ENCODE measurements at regions not wholly inside any gene's neighbourhood (a gene's known extent, or its start where the extent isn't known, plus 50 kb on each side); places are given as distances from the start of the nearest gene placed in this dataset.
"Not testable (repeated sequence)": the region's sequence is repeated elsewhere in the genome, so short reads cannot be mapped to it uniquely, and the experiment has no call there.

DNA sequence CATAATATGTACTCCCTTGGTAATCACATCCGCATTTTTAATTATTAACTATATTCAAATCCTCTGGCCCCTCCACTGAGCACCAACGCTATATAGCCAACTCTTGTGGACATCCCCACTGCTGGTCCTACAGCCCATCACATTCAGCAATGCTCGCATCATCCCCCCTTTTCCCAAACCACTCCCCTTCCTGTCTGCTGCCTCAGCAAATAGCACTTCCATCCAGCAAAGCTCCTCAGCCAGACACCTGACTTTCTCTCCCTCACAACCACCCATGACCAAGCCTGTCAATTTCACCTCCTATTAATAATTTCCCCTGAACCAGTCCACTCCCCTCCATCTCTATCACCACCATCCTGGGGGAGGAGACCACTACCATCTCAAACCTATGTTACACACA, 65.5 kb upstream of the KIF2A start:
- not testable (repeated sequence) for DNase-seq

DNA sequence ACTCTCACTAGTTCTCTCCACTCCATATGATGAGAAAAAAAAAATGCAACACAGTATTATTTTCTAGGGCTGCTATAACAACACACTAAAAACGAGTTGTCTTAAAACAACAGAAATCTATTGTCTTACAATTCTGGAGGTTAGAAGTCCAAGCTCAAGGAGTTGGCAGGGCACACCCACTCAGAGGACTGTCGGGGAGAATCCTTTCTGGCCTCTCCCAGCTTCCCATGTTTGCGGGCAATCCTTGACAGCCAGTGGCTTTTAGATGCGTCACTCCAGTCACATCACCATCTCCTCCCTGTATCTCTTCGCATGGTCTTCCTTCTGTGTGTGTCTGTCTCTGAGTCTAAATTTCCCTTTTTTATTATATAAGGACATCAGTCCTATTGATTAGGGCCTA, 64.0 kb upstream of the KIF2A start:
- DNase-seq: not testable (repeated sequence)

DNA sequence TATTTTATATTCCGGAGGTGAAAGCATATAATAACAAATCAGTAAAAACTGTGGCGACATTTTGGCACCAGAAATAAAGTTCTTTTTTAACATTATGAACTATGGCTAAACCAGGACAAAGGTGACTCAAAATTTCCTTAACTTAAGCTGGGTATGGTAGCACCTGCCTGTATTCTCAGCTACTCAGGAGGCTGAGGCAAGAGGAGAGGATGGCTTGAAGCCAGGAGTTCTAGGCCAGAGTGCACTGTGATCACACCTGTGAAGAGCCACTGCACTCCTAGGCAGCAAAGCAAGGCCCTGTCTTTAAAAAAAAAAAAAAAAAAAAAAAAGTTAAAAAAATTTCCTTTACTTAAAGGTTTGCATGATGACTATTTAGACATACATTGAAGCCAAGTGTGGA, 63.0 kb upstream of the KIF2A start:
- DNase-seq: not testable (repeated sequence)

DNA sequence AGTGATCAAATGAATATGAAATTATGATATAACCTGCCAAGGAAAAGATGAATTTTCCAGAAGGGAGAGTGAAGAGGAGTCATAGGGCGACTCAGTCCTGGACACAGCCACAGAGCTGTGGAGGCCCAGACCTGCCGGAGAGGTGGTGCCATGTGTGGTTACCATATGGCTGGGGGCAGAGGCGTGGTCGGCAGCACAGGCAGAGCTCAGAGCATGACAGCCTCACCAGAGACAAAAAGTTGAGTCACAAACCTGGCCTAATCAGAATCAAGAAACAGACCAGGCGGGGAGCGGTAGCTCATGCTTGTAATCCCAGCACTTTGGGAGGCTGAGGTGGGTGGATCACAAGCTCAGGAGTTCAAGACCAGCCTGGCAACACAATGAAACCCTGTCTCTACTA, 57.8 kb upstream of the KIF2A start:
- not testable (repeated sequence) for DNase-seq

DNA sequence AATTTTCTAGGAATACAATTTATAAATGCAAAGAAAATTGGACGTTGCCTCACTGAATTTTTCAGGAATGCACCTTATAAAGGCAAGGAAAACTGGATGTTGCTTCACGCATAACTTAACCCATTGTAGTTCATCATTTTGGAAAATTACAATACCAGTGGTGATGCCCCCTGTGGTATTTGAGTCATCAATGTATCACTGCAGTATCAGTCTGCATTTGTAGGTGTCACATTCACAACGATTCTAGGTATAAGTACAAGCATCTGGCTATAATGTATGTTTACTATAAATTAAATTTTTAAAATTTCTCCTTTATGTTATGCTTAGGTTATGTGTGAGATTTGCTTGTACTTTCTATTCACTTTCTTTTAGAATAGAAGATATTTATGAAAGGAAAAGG, 55.9 kb upstream of the KIF2A start:
- DNase-seq: not testable (repeated sequence)

DNA sequence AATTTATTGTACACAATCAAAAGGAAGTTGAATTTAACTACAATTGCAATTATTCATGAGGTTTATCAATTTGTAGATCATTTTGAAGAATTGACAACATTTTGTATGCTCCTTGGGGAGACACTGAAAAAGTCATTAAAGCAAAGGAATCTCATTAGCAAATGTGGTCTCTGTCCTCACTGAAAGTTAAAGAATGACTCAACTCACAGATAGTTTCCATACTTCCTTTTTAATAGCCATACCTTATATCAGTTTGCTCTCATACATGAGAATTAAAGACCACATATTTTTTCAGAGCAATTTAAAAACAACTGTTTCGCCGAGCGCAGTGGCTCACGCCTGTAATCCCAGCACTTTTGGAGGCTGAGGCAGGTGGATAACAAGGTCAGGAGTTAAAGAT, 55.1 kb upstream of the KIF2A start:
- DNase-seq: not testable (repeated sequence)

DNA sequence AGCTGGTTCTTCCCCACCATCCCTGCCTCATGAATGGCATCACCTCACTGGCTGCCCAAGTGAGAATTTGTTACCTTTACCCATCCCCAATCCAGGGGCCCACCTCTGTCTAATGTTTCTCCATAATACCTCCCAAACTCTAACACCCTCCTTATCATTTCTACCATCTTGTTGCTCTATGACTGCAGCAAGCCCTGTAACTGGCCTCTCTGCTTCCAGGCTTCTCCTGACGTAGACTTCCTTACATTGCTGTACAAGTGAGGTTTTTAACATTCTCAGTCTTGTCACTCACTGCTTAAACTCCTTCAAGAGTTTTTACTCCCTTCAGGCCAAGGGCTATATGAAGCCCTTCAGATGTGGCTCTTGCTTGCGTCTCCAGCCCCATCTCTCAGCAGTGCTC, 53.5 kb upstream of the KIF2A start:
- DNase-seq: not testable (repeated sequence)

DNA sequence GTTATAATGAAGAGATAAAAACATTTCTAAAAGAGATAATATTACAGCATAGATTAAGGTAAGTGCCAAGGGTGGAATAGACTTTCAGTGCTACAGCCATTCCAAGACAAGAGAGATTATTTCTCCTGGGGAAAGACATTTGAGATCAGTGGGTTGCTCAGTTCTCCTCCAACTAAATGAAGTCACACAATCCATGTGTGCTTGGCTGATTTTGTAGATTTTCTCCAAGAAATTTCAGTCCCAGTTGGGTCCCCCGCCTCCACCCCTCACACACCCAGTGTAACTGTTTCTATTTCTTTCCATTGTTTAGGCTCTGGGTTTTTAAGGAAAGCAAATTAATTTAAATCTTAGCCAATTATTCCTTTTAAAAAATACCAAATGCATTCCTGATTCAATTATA, 50.5 kb upstream of the KIF2A start:
- DNase-seq: not testable (repeated sequence)

DNA sequence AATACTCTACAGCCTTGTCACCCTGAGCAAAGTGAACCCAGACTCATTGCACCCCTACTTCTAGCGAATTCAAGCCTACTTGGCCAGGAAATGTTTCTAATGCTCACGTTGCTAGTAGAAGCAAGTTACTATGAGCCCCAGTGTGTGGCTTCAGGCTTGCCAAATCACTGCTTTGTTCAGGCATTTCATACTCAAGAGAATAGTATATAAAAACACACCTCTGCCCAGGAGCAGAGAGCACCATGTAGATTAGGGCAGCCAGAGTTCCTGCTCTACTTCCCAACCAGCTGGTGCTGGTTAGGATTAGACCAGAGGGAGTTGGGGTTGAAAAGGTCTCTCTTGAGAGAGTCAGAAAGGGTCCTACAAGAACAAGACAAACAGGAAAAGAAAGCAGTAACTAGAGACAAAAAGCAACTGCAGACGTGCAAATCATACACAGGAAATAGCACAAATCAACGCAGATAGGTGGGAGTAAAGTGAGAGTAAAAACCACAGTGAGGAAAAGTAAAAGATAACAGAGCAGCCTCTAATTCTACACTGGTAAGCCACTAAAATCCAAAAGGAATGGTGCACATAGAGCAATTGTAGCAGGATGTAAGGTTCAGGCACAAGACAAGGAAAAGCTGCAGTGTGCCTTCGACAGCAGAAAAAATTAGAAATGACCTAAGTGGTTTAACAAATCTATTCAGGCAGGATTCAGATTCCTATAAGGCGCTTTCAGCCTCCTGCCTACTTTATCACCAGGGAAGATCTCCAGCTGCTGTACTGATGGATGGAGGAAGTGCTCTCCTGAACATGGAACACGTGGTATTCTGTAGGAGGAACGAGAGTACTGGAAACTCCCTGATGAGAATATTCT, 49.6 kb upstream of the KIF2A start:
- DNase-seq: no peak
